GM23338 (cell line): ENCODE measurements at regions not wholly inside any gene's neighbourhood (a gene's known extent, or its start where the extent isn't known, plus 50 kb on each side); places are given as distances from the start of the nearest gene placed in this dataset.

Experiments
- ATAC-seq: fragments of 200-7000 bp; cut with Tn5 transposase; 3 replicates; pipeline ENCODE4 v1.9.1; 2020
- DNase-seq: peaks from one replicate; pipeline ENCODE4 v3.0.0-alpha.2; 2015; ENCODE audit warnings: low spot score
- H2AFZ ChIP-seq: fragments of 200-600 bp; sonication (generic); 2 replicates; pipeline ENCODE4 v1.8.0; 2016; ENCODE audit warnings: antibody characterized with exemption, mild to moderate bottlenecking, moderate library complexity
- H3F3A ChIP-seq: fragments of 200-600 bp; sonication (generic); replicated peaks from 2 replicates; pipeline ENCODE4 v1.8.0; 2017; ENCODE audit warnings: antibody characterized with exemption, mixed run types, low read depth
- H3K27ac ChIP-seq: fragments of 200-600 bp; sonication (generic); 2 replicates; pipeline ENCODE4 v1.6.1; 2016; ENCODE audit warnings: low read depth
- H3K27me3 ChIP-seq: fragments of 200-600 bp; sonication (generic); 2 replicates; pipeline ENCODE4 v1.8.0; 2016; ENCODE audit warnings: mild to moderate bottlenecking, mixed run types, moderate library complexity; ENCODE audit not compliant: insufficient read depth
- H3K36me3 ChIP-seq: fragments of 200-600 bp; sonication (generic); 2 replicates; pipeline ENCODE4 v1.8.0; 2016; ENCODE audit warnings: mild to moderate bottlenecking; ENCODE audit not compliant: insufficient read depth
- H3K4me1 ChIP-seq: fragments of 200-600 bp; sonication (generic); 2 replicates; pipeline ENCODE4 v1.8.0; 2016; ENCODE audit warnings: mild to moderate bottlenecking, moderate library complexity; ENCODE audit not compliant: insufficient read depth
- H3K4me2 ChIP-seq: fragments of 200-600 bp; sonication (generic); 2 replicates; pipeline ENCODE4 v1.7.1; 2017; ENCODE audit warnings: mixed run types
- H3K4me3 ChIP-seq: fragments of 200-600 bp; sonication (generic); 2 replicates; pipeline ENCODE4 v1.6.1; 2016; ENCODE audit warnings: mixed run types
- H3K79me2 ChIP-seq: fragments of 200-600 bp; sonication (generic); replicated peaks from 2 replicates; pipeline ENCODE4 v1.8.0; 2017; ENCODE audit warnings: mild to moderate bottlenecking; ENCODE audit not compliant: insufficient read depth
- H3K9me2 ChIP-seq: fragments of 200-600 bp; sonication (generic); 2 replicates; pipeline ENCODE4 v1.8.0; 2017; ENCODE audit not compliant: insufficient read depth
- H4K20me1 ChIP-seq: fragments of 200-600 bp; sonication (generic); replicated peaks from 2 replicates; pipeline ENCODE4 v1.8.0; 2017; ENCODE audit warnings: mild to moderate bottlenecking; ENCODE audit not compliant: insufficient read depth
- H3K27ac Mint-ChIP-seq: 2 replicates; pipeline ENCODE4 v1.8.0; 2020; ENCODE audit warnings: inconsistent platforms, mild to moderate bottlenecking, moderate library complexity, mixed read lengths
- H3K27me3 Mint-ChIP-seq: 3 replicates; pipeline ENCODE4 v1.8.0; 2022; ENCODE audit warnings: low read depth, mild to moderate bottlenecking, moderate library complexity, mixed read lengths, inconsistent platforms; ENCODE audit not compliant: insufficient read depth, poor library complexity
- H3K36me3 Mint-ChIP-seq: 3 replicates; pipeline ENCODE4 v1.8.0; 2021; ENCODE audit warnings: low read depth, mild to moderate bottlenecking, inconsistent platforms, moderate library complexity, mixed read lengths
- H3K4me1 Mint-ChIP-seq: 3 replicates; pipeline ENCODE4 v1.8.0; 2020; ENCODE audit warnings: mild to moderate bottlenecking, inconsistent platforms, mixed read lengths
- H3K4me3 Mint-ChIP-seq: 3 replicates; pipeline ENCODE4 v1.8.0; 2021; ENCODE audit warnings: moderate library complexity, mild to moderate bottlenecking, inconsistent platforms, mixed read lengths
- H3K9me3 Mint-ChIP-seq: 3 replicates; pipeline ENCODE4 v1.8.0; 2020; ENCODE audit warnings: moderate library complexity, mild to moderate bottlenecking, inconsistent platforms, mixed read lengths
- CREB1 ChIP-seq: fragments of 250-450 bp; sonication (Bioruptor Pico); IDR thresholded peaks from 2 replicates; pipeline ENCODE4 v1.5.0; 2020; ENCODE audit warnings: low read depth, mild to moderate bottlenecking, moderate library complexity
- JUNB ChIP-seq: IDR thresholded peaks from one replicate; pipeline ENCODE4 v1.6.1; 2016; ENCODE audit warnings: antibody characterized with exemption; ENCODE audit not compliant: unreplicated experiment
- POLR2AphosphoS5 ChIP-seq: IDR thresholded peaks from 2 replicates; pipeline ENCODE4 v1.6.1; 2016; ENCODE audit warnings: antibody characterized with exemption, low read depth
- STAT1 ChIP-seq: IDR thresholded peaks from one replicate; pipeline ENCODE4 v1.6.1; 2016; ENCODE audit warnings: antibody characterized with exemption; ENCODE audit not compliant: unreplicated experiment
- ZNF114 ChIP-seq: fragments of 250-450 bp; sonication (Bioruptor Pico); IDR thresholded peaks from 2 replicates; pipeline ENCODE4 v1.5.0; 2020; ENCODE audit warnings: mild to moderate bottlenecking, moderate library complexity
- TF ChIP-seq, protein P1 (sequence below): IDR thresholded peaks from 2 replicates; pipeline ENCODE4 v1.6.1; 2016; ENCODE audit warnings: antibody characterized with exemption
- TF ChIP-seq, protein P2 (sequence below): fragments of 250-450 bp; sonication (Bioruptor Pico); IDR thresholded peaks from 2 replicates; pipeline ENCODE4 v1.5.0; 2020; ENCODE audit warnings: mild to moderate bottlenecking, moderate library complexity
- TF ChIP-seq, protein P3 (sequence below): IDR thresholded peaks from one replicate; pipeline ENCODE4 v1.6.1; 2018; ENCODE audit warnings: antibody characterized with exemption; ENCODE audit not compliant: unreplicated experiment

DNA sequence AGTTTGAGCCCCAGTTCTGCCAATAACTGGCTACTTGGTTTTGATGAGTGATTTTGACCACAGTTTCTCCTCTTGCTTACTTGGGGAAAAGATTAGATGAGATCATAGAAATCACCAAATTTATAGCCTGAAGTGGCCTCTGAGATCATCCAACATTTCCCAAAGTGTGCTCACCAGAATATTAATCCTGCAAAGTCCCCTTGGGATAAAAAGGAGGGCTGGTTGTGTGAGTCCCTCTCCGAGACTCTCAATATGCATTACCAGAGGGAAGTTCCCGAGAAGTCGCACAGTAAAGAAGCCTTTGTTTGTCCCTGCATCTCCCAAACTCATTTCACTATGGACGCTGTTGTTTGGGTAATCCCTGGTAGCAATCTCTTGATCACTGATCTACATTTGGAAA lies 88.4 kb upstream of the ADRA1B start:
- Histone ChIP-seq H2AFZ (no peak overlapping the region), H3K9me2 (0 out of 2 replicates have a peak, but pooled peaks cover 4% of the 10 kb centered on the region), H3K36me3 (no peaks in the 10 kb centered on the region), H3K4me3 (no peak overlapping the region), H3K4me2 (no peak overlapping the region), H4K20me1 (no peaks in the 10 kb centered on the region), H3K79me2 (no peaks in the 10 kb centered on the region), H3F3A (no peaks in the 10 kb centered on the region), H3K4me1 (no peaks in the 10 kb centered on the region), H3K27me3 (no peaks in the 10 kb centered on the region), H3K27ac (no peak overlapping the region)
- no peak for DNase-seq
- Mint-ChIP-seq H3K4me3 (no peak overlapping the region), H3K27ac (no peak overlapping the region), H3K27me3 (peaks cover 2% of the 10 kb centered on the region), H3K4me1 (no peaks in the 10 kb centered on the region), H3K36me3 (no peaks in the 10 kb centered on the region), H3K9me3 (no peaks in the 10 kb centered on the region)
- TF ChIP-seq, protein P1, sequence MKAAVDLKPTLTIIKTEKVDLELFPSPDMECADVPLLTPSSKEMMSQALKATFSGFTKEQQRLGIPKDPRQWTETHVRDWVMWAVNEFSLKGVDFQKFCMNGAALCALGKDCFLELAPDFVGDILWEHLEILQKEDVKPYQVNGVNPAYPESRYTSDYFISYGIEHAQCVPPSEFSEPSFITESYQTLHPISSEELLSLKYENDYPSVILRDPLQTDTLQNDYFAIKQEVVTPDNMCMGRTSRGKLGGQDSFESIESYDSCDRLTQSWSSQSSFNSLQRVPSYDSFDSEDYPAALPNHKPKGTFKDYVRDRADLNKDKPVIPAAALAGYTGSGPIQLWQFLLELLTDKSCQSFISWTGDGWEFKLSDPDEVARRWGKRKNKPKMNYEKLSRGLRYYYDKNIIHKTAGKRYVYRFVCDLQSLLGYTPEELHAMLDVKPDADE = no peak
- TF ChIP-seq ZNF114 (CRISPR knock-in tag) (no peak), CREB1 (CRISPR knock-in tag) (no peak), STAT1 (no peak), JUNB (no peak), POLR2AphosphoS5 (no peak)
- TF ChIP-seq, protein P2, sequence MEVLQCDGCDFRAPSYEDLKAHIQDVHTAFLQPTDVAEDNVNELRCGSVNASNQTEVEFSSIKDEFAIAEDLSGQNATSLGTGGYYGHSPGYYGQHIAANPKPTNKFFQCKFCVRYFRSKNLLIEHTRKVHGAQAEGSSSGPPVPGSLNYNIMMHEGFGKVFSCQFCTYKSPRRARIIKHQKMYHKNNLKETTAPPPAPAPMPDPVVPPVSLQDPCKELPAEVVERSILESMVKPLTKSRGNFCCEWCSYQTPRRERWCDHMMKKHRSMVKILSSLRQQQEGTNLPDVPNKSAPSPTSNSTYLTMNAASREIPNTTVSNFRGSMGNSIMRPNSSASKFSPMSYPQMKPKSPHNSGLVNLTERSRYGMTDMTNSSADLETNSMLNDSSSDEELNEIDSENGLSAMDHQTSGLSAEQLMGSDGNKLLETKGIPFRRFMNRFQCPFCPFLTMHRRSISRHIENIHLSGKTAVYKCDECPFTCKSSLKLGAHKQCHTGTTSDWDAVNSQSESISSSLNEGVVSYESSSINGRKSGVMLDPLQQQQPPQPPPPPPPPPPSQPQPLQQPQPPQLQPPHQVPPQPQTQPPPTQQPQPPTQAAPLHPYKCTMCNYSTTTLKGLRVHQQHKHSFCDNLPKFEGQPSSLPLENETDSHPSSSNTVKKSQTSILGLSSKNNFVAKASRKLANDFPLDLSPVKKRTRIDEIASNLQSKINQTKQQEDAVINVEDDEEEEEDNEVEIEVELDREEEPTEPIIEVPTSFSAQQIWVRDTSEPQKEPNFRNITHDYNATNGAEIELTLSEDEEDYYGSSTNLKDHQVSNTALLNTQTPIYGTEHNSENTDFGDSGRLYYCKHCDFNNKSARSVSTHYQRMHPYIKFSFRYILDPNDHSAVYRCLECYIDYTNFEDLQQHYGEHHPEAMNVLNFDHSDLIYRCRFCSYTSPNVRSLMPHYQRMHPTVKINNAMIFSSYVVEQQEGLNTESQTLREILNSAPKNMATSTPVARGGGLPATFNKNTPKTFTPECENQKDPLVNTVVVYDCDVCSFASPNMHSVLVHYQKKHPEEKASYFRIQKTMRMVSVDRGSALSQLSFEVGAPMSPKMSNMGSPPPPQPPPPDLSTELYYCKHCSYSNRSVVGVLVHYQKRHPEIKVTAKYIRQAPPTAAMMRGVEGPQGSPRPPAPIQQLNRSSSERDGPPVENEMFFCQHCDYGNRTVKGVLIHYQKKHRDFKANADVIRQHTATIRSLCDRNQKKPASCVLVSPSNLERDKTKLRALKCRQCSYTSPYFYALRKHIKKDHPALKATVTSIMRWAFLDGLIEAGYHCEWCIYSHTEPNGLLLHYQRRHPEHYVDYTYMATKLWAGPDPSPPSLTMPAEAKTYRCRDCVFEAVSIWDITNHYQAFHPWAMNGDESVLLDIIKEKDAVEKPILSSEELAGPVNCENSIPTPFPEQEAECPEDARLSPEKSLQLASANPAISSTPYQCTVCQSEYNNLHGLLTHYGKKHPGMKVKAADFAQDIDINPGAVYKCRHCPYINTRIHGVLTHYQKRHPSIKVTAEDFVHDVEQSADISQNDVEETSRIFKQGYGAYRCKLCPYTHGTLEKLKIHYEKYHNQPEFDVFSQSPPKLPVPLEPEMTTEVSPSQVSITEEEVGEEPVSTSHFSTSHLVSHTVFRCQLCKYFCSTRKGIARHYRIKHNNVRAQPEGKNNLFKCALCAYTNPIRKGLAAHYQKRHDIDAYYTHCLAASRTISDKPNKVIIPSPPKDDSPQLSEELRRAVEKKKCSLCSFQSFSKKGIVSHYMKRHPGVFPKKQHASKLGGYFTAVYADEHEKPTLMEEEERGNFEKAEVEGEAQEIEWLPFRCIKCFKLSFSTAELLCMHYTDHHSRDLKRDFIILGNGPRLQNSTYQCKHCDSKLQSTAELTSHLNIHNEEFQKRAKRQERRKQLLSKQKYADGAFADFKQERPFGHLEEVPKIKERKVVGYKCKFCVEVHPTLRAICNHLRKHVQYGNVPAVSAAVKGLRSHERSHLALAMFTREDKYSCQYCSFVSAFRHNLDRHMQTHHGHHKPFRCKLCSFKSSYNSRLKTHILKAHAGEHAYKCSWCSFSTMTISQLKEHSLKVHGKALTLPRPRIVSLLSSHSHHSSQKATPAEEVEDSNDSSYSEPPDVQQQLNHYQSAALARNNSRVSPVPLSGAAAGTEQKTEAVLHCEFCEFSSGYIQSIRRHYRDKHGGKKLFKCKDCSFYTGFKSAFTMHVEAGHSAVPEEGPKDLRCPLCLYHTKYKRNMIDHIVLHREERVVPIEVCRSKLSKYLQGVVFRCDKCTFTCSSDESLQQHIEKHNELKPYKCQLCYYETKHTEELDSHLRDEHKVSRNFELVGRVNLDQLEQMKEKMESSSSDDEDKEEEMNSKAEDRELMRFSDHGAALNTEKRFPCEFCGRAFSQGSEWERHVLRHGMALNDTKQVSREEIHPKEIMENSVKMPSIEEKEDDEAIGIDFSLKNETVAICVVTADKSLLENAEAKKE (CRISPR knock-in tag) = no peak
- TF ChIP-seq, protein P3, sequence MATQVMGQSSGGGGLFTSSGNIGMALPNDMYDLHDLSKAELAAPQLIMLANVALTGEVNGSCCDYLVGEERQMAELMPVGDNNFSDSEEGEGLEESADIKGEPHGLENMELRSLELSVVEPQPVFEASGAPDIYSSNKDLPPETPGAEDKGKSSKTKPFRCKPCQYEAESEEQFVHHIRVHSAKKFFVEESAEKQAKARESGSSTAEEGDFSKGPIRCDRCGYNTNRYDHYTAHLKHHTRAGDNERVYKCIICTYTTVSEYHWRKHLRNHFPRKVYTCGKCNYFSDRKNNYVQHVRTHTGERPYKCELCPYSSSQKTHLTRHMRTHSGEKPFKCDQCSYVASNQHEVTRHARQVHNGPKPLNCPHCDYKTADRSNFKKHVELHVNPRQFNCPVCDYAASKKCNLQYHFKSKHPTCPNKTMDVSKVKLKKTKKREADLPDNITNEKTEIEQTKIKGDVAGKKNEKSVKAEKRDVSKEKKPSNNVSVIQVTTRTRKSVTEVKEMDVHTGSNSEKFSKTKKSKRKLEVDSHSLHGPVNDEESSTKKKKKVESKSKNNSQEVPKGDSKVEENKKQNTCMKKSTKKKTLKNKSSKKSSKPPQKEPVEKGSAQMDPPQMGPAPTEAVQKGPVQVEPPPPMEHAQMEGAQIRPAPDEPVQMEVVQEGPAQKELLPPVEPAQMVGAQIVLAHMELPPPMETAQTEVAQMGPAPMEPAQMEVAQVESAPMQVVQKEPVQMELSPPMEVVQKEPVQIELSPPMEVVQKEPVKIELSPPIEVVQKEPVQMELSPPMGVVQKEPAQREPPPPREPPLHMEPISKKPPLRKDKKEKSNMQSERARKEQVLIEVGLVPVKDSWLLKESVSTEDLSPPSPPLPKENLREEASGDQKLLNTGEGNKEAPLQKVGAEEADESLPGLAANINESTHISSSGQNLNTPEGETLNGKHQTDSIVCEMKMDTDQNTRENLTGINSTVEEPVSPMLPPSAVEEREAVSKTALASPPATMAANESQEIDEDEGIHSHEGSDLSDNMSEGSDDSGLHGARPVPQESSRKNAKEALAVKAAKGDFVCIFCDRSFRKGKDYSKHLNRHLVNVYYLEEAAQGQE = no peak
- no peak for ATAC-seq
